ENCODE measurements at regions not wholly inside any gene's neighbourhood (a gene's known extent, or its start where the extent isn't known, plus 50 kb on each side); places are given as distances from the start of the nearest gene placed in this dataset.
"Not testable (repeated sequence)": the region's sequence is repeated elsewhere in the genome, so short reads cannot be mapped to it uniquely, and the experiment has no call there.

- TF ChIP-seq CTCF (IDR thresholded peaks at IDR 0.05; ENCODE audit: unreplicated experiment) = no peak
- no peaks in the 10 kb centered on the region for H3K36me3 Mint-ChIP-seq (ENCODE audit: insufficient read depth, unreplicated experiment)
- no peaks in the 10 kb centered on the region for H3K9me3 Mint-ChIP-seq (ENCODE audit: low read depth, unreplicated experiment)
- intact Hi-C loops (cut with micrococcal nuclease; ENCODE audit: unreplicated experiment) = no loop called here
- no peaks in the 10 kb centered on the region for H3K27me3 Mint-ChIP-seq (ENCODE audit: unreplicated experiment)
- DNase-seq = no peak
- no TSS peak for BruUV-seq (replicated peaks)
- H3K4me3 Mint-ChIP-seq (ENCODE audit: low read depth, unreplicated experiment) = no peak overlapping the region
- CTCF ChIA-PET = no interaction called here
- peaks cover 8% of the 10 kb centered on the region for H3K4me1 Mint-ChIP-seq (ENCODE audit: low read depth, unreplicated experiment)
- no peak overlapping the region for H3K27ac Mint-ChIP-seq (ENCODE audit: unreplicated experiment)
Measured at GRCh38 chr7:106503626-106504025, 157.3 kb downstream of the CCDC71L start.

GRCh38 chr7:106501605-106502580 lies 159.1 kb downstream of the CCDC71L start:
- Mint-ChIP-seq H3K4me1 (ENCODE audit: low read depth, unreplicated experiment) (peaks cover 3% of the 10 kb centered on the region), H3K27me3 (ENCODE audit: unreplicated experiment) (no peaks in the 10 kb centered on the region), H3K4me3 (ENCODE audit: low read depth, unreplicated experiment) (no peak overlapping the region), H3K36me3 (ENCODE audit: insufficient read depth, unreplicated experiment) (no peaks in the 10 kb centered on the region), H3K27ac (ENCODE audit: unreplicated experiment) (no peak overlapping the region), H3K9me3 (ENCODE audit: low read depth, unreplicated experiment) (no peaks in the 10 kb centered on the region)
- intact Hi-C loops (cut with micrococcal nuclease; ENCODE audit: unreplicated experiment) = no loop called here
- DNase-seq = no peak
- TF ChIP-seq CTCF (IDR thresholded peaks at IDR 0.05; ENCODE audit: unreplicated experiment) = no peak
- CTCF ChIA-PET = no interaction called here
- BruUV-seq (replicated peaks) = no TSS peak

GRCh38 chr7:106499897-106500296 lies 161.1 kb downstream of the CCDC71L start:
- no peaks in the 10 kb centered on the region for H3K36me3 Mint-ChIP-seq (ENCODE audit: insufficient read depth, unreplicated experiment)
- no peaks in the 10 kb centered on the region for H3K4me1 Mint-ChIP-seq (ENCODE audit: low read depth, unreplicated experiment)
- BruUV-seq (replicated peaks) = no TSS peak
- no peak overlapping the region for H3K27ac Mint-ChIP-seq (ENCODE audit: unreplicated experiment)
- CTCF ChIA-PET = no interaction called here
- no peaks in the 10 kb centered on the region for H3K27me3 Mint-ChIP-seq (ENCODE audit: unreplicated experiment)
- peaks cover 3% of the 10 kb centered on the region for H3K9me3 Mint-ChIP-seq (ENCODE audit: low read depth, unreplicated experiment)
- no peak for TF ChIP-seq CTCF (IDR thresholded peaks at IDR 0.05; ENCODE audit: unreplicated experiment)
- intact Hi-C loops (cut with micrococcal nuclease; ENCODE audit: unreplicated experiment) = no loop called here
- DNase-seq = no peak
- H3K4me3 Mint-ChIP-seq (ENCODE audit: low read depth, unreplicated experiment) = no peak overlapping the region

GRCh38 chr7:106498005-106498404 lies 163.0 kb downstream of the CCDC71L start:
- BruUV-seq (replicated peaks); DNase-seq; H3K4me3 Mint-ChIP-seq (ENCODE audit: low read depth, unreplicated experiment); H3K36me3 Mint-ChIP-seq (ENCODE audit: insufficient read depth, unreplicated experiment); H3K27ac Mint-ChIP-seq (ENCODE audit: unreplicated experiment); CTCF ChIA-PET; intact Hi-C loops (cut with micrococcal nuclease; ENCODE audit: unreplicated experiment); H3K9me3 Mint-ChIP-seq (ENCODE audit: low read depth, unreplicated experiment); H3K27me3 Mint-ChIP-seq (ENCODE audit: unreplicated experiment): not testable (repeated sequence)
- peaks cover 14% of the 10 kb centered on the region for H3K4me1 Mint-ChIP-seq (ENCODE audit: low read depth, unreplicated experiment)

All from Calu3 (cell line).